GM18873 (cell line): ENCODE measurements at regions not wholly inside any gene's neighbourhood (a gene's known extent, or its start where the extent isn't known, plus 50 kb on each side); places are given as distances from the start of the nearest gene placed in this dataset.
"Not testable (repeated sequence)": the region's sequence is repeated elsewhere in the genome, so short reads cannot be mapped to it uniquely, and the experiment has no call there.

Experiments
- ATAC-seq: cut with Tn5 transposase; IDR thresholded peaks from one replicate; pipeline ENCODE4 v1.9.1; 2021; ENCODE audit warnings: mild to moderate bottlenecking, moderate library complexity, moderate number of reproducible peaks; ENCODE audit not compliant: unreplicated experiment, low FRiP score

- no peak for ATAC-seq
Measured at GRCh38 chr18:30644158-30644557, 398.4 kb downstream of the DSC3 start.

- ATAC-seq: no peak
Measured at GRCh38 chr18:30639361-30639760, 403.2 kb downstream of the DSC3 start.

GRCh38 chr18:30634249-30634648 is 408.3 kb downstream of the DSC3 start:
- no peak for ATAC-seq

- ATAC-seq: no peak
Measured at GRCh38 chr18:30632071-30632698, 410.4 kb downstream of the DSC3 start.

GRCh38 chr18:30625961-30626360 is 416.6 kb downstream of the DSC3 start:
- no peak for ATAC-seq

- no peak for ATAC-seq
Measured at GRCh38 chr18:30623401-30624065, 419.0 kb downstream of the DSC3 start.

GRCh38 chr18:30622635-30623034 is 419.9 kb downstream of the DSC3 start:
- ATAC-seq: no peak

- ATAC-seq: no peak
Measured at GRCh38 chr18:30622104-30622503, 420.4 kb downstream of the DSC3 start.

- no peak for ATAC-seq
Measured at GRCh38 chr18:30618567-30618966, 424.0 kb downstream of the DSC3 start.

GRCh38 chr18:30616414-30616813 is 426.1 kb downstream of the DSC3 start:
- no peak for ATAC-seq

- no peak for ATAC-seq
Measured at GRCh38 chr18:30613467-30613801, 429.1 kb downstream of the DSC3 start.

- no peak for ATAC-seq
Measured at GRCh38 chr18:30601541-30601940, 441.0 kb downstream of the DSC3 start.

- no peak for ATAC-seq
Measured at GRCh38 chr18:30597202-30597601, 445.3 kb downstream of the DSC3 start.

GRCh38 chr18:30596635-30597034 is 445.9 kb downstream of the DSC3 start:
- no peak for ATAC-seq

GRCh38 chr18:30595942-30596341 is 446.6 kb downstream of the DSC3 start:
- no peak for ATAC-seq

- not testable (repeated sequence) for ATAC-seq
Measured at GRCh38 chr18:30594911-30595310, 447.6 kb downstream of the DSC3 start.

GRCh38 chr18:30591462-30591861 is 451.1 kb downstream of the DSC3 start:
- no peak for ATAC-seq

- no peak for ATAC-seq
Measured at GRCh38 chr18:30588673-30589164, 453.8 kb downstream of the DSC3 start.

- no peak for ATAC-seq
Measured at GRCh38 chr18:30583768-30584167, 458.8 kb downstream of the DSC3 start.

- ATAC-seq: no peak
Measured at GRCh38 chr18:30582078-30582477, 460.5 kb downstream of the DSC3 start.

GRCh38 chr18:30578707-30579106 is 463.8 kb downstream of the DSC3 start:
- ATAC-seq: no peak

- no peak for ATAC-seq
Measured at GRCh38 chr18:30572214-30572613, 470.3 kb downstream of the DSC3 start.
